Uterus (tissue), 3 donors: ENCODE measurements at regions not wholly inside any gene's neighbourhood (a gene's known extent, or its start where the extent isn't known, plus 50 kb on each side); places are given as distances from the start of the nearest gene placed in this dataset.

ENCODE experiments used
- DNase-seq, 2 donors: peaks; one replicate each; pipeline ENCODE4 v3.0.0-alpha.2; 2019 to 2020
- H3K27ac ChIP-seq, 2 donors: fragments of 200-600 bp; sonication (generic); 1 replicate in 1 of 2; 2 replicates in 1 of 2; pipeline ENCODE4 v1.5.1; 2016 to 2018
- H3K27me3 ChIP-seq, 2 donors: fragments of 200-600 bp; sonication (generic); one replicate each; pipeline ENCODE4 v1.5.1; 2018 to 2019; ENCODE audit warnings: control low read depth in 1 of 2
- H3K36me3 ChIP-seq, 2 donors: fragments of 200-600 bp; sonication (generic); one replicate each; pipeline ENCODE4 v1.5.1; 2019; ENCODE audit warnings: control low read depth in 1 of 2
- H3K4me1 ChIP-seq, 2 donors: fragments of 200-600 bp; sonication (generic); one replicate each; pipeline ENCODE4 v1.5.1; 2018 to 2019; ENCODE audit warnings: control low read depth in 1 of 2
- H3K4me3 ChIP-seq, 2 donors: fragments of 200-600 bp; sonication (generic); 1 replicate in 1 of 2; 2 replicates in 1 of 2; pipeline ENCODE4 v1.5.1; 2018 to 2019; ENCODE audit warnings: mild to moderate bottlenecking in 1 of 2
- H3K9me3 ChIP-seq, 2 donors: fragments of 200-600 bp; sonication (generic); one replicate each; pipeline ENCODE4 v1.5.1; 2019; ENCODE audit warnings: control low read depth in 1 of 2
- CTCF ChIP-seq, 4 experiments: fragments of 200-600 bp in 2 of 4; fragments of 450-650 bp in 2 of 4; sonication (generic) in 2 of 4; IDR thresholded peaks; one replicate each; pipeline ENCODE4 v1.5.1; 2016 to 2019; ENCODE audit warnings: antibody characterized with exemption in 4 of 4, mild to moderate bottlenecking in 2 of 4, moderate library complexity in 1 of 4
- POLR2A ChIP-seq, 2 donors: fragments of 450-650 bp; IDR thresholded peaks; one replicate each; pipeline ENCODE4 v1.6.1; 2016; ENCODE audit warnings: antibody characterized with exemption in 2 of 2, mild to moderate bottlenecking in 1 of 2, moderate library complexity in 1 of 2
- intact Hi-C: fragments of 100-400 bp; cut with DNase I; formaldehyde crosslinking; loops from one replicate; pipeline ENCODE4 v1.15.1; 2023; ENCODE audit warnings: low total_unique reads
- donor health status: DM: yes; HTN: yes; CAD: no.

- TF ChIP-seq POLR2A (IDR thresholded peaks at IDR 0.05) = no peak
- TF ChIP-seq CTCF (IDR thresholded peaks at IDR 0.05) = no peak
- Histone ChIP-seq H3K27me3 (no peaks in the 10 kb centered on the region), H3K9me3 (no peaks in the 10 kb centered on the region), H3K36me3 (no peaks in the 10 kb centered on the region), H3K27ac (no peak overlapping the region), H3K4me3 (no peak overlapping the region), H3K4me1 (no peaks in the 10 kb centered on the region)
- intact Hi-C loops = no loop called here
- DNase-seq = no peak
Observed at GRCh38 chr16:55184052-55184451, 140.0 kb upstream of the IRX6 start.

DNA sequence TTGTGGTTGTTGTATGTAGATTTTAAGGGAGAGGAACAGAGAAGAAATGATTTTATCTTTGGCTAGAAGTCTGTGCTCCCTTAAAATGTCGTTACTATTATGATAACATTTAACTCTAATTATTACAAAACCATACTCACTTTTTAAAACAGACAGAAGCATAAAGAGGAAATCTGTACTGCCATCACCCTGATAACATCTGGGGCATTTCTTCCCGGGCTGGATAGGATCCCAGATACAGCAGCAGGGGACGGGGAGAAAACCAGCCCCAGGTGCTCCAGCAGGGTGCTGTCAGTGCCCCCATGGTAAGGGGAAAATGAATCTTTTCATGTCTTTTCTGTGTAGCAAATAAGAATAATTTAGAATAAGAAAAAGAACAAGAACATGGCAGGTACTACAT, 139.4 kb upstream of the IRX6 start:
- Histone ChIP-seq H3K4me3 (no peak overlapping the region), H3K9me3 (no peaks in the 10 kb centered on the region), H3K27ac (no peak overlapping the region), H3K4me1 (no peaks in the 10 kb centered on the region), H3K36me3 (no peaks in the 10 kb centered on the region), H3K27me3 (no peaks in the 10 kb centered on the region)
- no peak for DNase-seq
- intact Hi-C loops = no loop called here
- TF ChIP-seq CTCF (IDR thresholded peaks at IDR 0.05) (no peak), POLR2A (IDR thresholded peaks at IDR 0.05) (no peak)

GRCh38 chr16:55189224-55189623, 134.8 kb upstream of the IRX6 start:
- H3K9me3 ChIP-seq = no peaks in the 10 kb centered on the region
- intact Hi-C loops = no loop called here
- H3K27me3 ChIP-seq = no peaks in the 10 kb centered on the region
- no peak overlapping the region for H3K4me3 ChIP-seq
- no peak overlapping the region for H3K27ac ChIP-seq
- no peaks in the 10 kb centered on the region for H3K4me1 ChIP-seq
- no peak for TF ChIP-seq POLR2A (IDR thresholded peaks at IDR 0.05)
- TF ChIP-seq CTCF (IDR thresholded peaks at IDR 0.05) = no peak
- no peak for DNase-seq
- no peaks in the 10 kb centered on the region for H3K36me3 ChIP-seq

DNA sequence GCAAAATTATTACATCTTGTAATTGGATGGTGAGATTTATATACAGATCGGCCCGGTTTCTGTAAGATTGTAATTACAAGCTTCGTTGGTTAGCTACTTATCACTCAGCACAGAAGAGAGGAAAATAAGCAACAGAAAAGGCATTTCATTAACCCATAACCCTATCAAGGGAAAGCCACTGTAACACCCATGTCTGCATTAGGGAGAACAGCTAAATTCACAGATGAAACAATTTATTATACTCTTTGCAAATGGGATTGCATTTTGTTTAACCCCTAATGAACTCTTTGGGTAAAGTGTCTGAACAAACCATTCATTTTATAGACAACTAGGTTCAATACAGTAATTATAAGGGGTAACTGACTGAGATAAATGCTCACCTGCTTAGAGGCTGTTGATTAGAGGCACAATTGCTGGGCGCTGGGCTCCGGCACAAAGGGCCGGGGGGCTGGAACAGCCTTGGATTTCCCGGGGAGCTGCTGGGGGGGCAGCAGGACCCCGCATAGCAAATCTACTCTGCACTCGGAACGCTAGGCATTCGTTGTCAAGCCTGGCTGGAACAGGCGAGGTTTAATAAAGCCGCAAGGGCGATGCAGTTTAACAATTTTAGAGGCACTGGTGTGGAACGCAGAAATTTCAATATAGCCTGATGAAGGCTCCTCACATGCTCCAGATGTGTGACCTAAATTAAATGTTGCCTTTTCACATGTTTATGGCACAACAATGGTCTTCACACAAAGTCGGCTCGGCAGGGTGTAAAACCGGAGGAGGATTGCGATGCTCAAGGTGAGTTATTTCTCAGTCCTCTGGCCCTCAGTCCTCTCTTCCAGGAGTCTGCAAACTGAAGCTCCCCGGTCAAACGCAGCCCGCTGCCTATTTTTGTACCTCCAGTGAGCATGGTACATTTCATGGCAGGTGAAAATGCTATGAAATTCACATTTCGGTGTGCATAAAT, 134.0 kb upstream of the IRX6 start:
- no peaks in the 10 kb centered on the region for H3K36me3 ChIP-seq
- no peaks in the 10 kb centered on the region for H3K4me1 ChIP-seq
- intact Hi-C loops = no loop called here
- no peaks in the 10 kb centered on the region for H3K27me3 ChIP-seq
- no peak overlapping the region for H3K27ac ChIP-seq
- no peak overlapping the region for H3K4me3 ChIP-seq
- DNase-seq = no peak
- no peaks in the 10 kb centered on the region for H3K9me3 ChIP-seq
- TF ChIP-seq POLR2A (IDR thresholded peaks at IDR 0.05) (no peak), CTCF (IDR thresholded peaks at IDR 0.05) (no peak)

- Histone ChIP-seq H3K4me1 (no peaks in the 10 kb centered on the region), H3K9me3 (no peaks in the 10 kb centered on the region), H3K36me3 (no peaks in the 10 kb centered on the region), H3K4me3 (no peak overlapping the region), H3K27me3 (no peaks in the 10 kb centered on the region), H3K27ac (no peak overlapping the region)
- intact Hi-C loops = no loop called here
- DNase-seq = no peak
- no peak for TF ChIP-seq POLR2A (IDR thresholded peaks at IDR 0.05)
- no peak for TF ChIP-seq CTCF (IDR thresholded peaks at IDR 0.05)
Observed at GRCh38 chr16:55192734-55193133, 131.3 kb upstream of the IRX6 start.
